ENCODE measurements at regions not wholly inside any gene's neighbourhood (a gene's known extent, or its start where the extent isn't known, plus 50 kb on each side); places are given as distances from the start of the nearest gene placed in this dataset.
A peak's percentile ranks its signal among the peaks of the same experiment; 100 is the strongest.
"Not testable (repeated sequence)": the region's sequence is repeated elsewhere in the genome, so short reads cannot be mapped to it uniquely, and the experiment has no call there.

GRCh38 chr10:77740396-77740795 lies 102.8 kb upstream of the KCNMA1 start:
- not testable (repeated sequence) for ATAC-seq; H3K36me3 Mint-ChIP-seq; DNase-seq (ENCODE audit: low spot score in 2 of 2); H3K4me3 Mint-ChIP-seq; H3K4me1 Mint-ChIP-seq; H3K27ac Mint-ChIP-seq
- peaks cover 11% of the 10 kb centered on the region for H3K9me3 Mint-ChIP-seq

- Mint-ChIP-seq H3K9me3 (peaks cover 11% of the 10 kb centered on the region), H3K4me3 (no peak overlapping the region), H3K27ac (no peak overlapping the region), H3K36me3 (no peaks in the 10 kb centered on the region), H3K4me1 (peaks cover 10% of the 10 kb centered on the region)
- no peak for ATAC-seq
- no peak for DNase-seq (ENCODE audit: low spot score in 2 of 2)
These were observed 101.0 kb upstream of the KCNMA1 start for GRCh38 chr10:77738496-77739158.

GRCh38 chr10:77737608-77738007 lies 100.0 kb upstream of the KCNMA1 start:
- peaks cover 10% of the 10 kb centered on the region for H3K4me1 Mint-ChIP-seq
- DNase-seq (ENCODE audit: low spot score in 2 of 2) (no peak), ATAC-seq (no peak)
- peaks cover 11% of the 10 kb centered on the region for H3K9me3 Mint-ChIP-seq
- no peak overlapping the region for H3K4me3 Mint-ChIP-seq
- H3K36me3 Mint-ChIP-seq, result no peaks in the 10 kb centered on the region
- H3K27ac Mint-ChIP-seq, result no peak overlapping the region

GRCh38 chr10:77735136-77735535 lies 97.5 kb upstream of the KCNMA1 start:
- H3K36me3 Mint-ChIP-seq; H3K4me3 Mint-ChIP-seq; H3K9me3 Mint-ChIP-seq; DNase-seq (ENCODE audit: low spot score in 2 of 2); H3K4me1 Mint-ChIP-seq; H3K27ac Mint-ChIP-seq; ATAC-seq: not testable (repeated sequence)

GRCh38 chr10:77732213-77733003 lies 94.8 kb upstream of the KCNMA1 start:
- Mint-ChIP-seq H3K27ac (no peak overlapping the region), H3K4me1 (no peaks in the 10 kb centered on the region), H3K36me3 (no peaks in the 10 kb centered on the region), H3K4me3 (no peak overlapping the region), H3K9me3 (no peaks in the 10 kb centered on the region)
- DNase-seq (ENCODE audit: low spot score in 2 of 2), result peak in 1 of 2 donors; percentile 15
- ATAC-seq, result no peak

- Mint-ChIP-seq H3K9me3 (peaks cover 3% of the 10 kb centered on the region), H3K27ac (peak overlapping the region; percentile 74), H3K4me3 (no peak overlapping the region), H3K36me3 (no peaks in the 10 kb centered on the region), H3K4me1 (peaks cover 5% of the 10 kb centered on the region)
- DNase-seq (ENCODE audit: low spot score in 2 of 2) (no peak), ATAC-seq (no peak)
These were observed 89.9 kb upstream of the KCNMA1 start for GRCh38 chr10:77727481-77727880.

GRCh38 chr10:77726732-77727131 lies 89.1 kb upstream of the KCNMA1 start:
- H3K4me1 Mint-ChIP-seq, result peaks cover 5% of the 10 kb centered on the region
- H3K9me3 Mint-ChIP-seq, result peaks cover 3% of the 10 kb centered on the region
- DNase-seq (ENCODE audit: low spot score in 2 of 2), result no peak
- H3K4me3 Mint-ChIP-seq, result no peak overlapping the region
- H3K27ac Mint-ChIP-seq, result no peak overlapping the region
- no peak for ATAC-seq
- no peaks in the 10 kb centered on the region for H3K36me3 Mint-ChIP-seq

GRCh38 chr10:77726301-77726700 lies 88.7 kb upstream of the KCNMA1 start:
- Mint-ChIP-seq H3K4me3 (no peak overlapping the region), H3K36me3 (no peaks in the 10 kb centered on the region), H3K4me1 (peaks cover 5% of the 10 kb centered on the region), H3K27ac (no peak overlapping the region), H3K9me3 (peaks cover 3% of the 10 kb centered on the region)
- no peak for ATAC-seq
- no peak for DNase-seq (ENCODE audit: low spot score in 2 of 2)

- ATAC-seq, result no peak
- Mint-ChIP-seq H3K9me3 (peaks cover 3% of the 10 kb centered on the region), H3K36me3 (no peaks in the 10 kb centered on the region), H3K4me3 (no peak overlapping the region), H3K4me1 (peaks cover 5% of the 10 kb centered on the region), H3K27ac (no peak overlapping the region)
- DNase-seq (ENCODE audit: low spot score in 2 of 2), result no peak
These were observed 87.2 kb upstream of the KCNMA1 start for GRCh38 chr10:77724820-77725219.

GRCh38 chr10:77723376-77723775 lies 85.8 kb upstream of the KCNMA1 start:
- H3K4me3 Mint-ChIP-seq, result no peak overlapping the region
- no peaks in the 10 kb centered on the region for H3K36me3 Mint-ChIP-seq
- H3K9me3 Mint-ChIP-seq, result peaks cover 3% of the 10 kb centered on the region
- ATAC-seq, result no peak
- H3K4me1 Mint-ChIP-seq, result peaks cover 12% of the 10 kb centered on the region
- peak in 1 of 2 donors; percentile 10 for DNase-seq (ENCODE audit: low spot score in 2 of 2)
- no peak overlapping the region for H3K27ac Mint-ChIP-seq

- not testable (repeated sequence) for H3K9me3 Mint-ChIP-seq; DNase-seq (ENCODE audit: low spot score in 2 of 2); ATAC-seq; H3K4me3 Mint-ChIP-seq; H3K36me3 Mint-ChIP-seq; H3K27ac Mint-ChIP-seq
- peaks cover 12% of the 10 kb centered on the region for H3K4me1 Mint-ChIP-seq
These were observed 85.3 kb upstream of the KCNMA1 start for GRCh38 chr10:77722956-77723355.

GRCh38 chr10:77721815-77722214 lies 84.2 kb upstream of the KCNMA1 start:
- ATAC-seq (no peak), DNase-seq (ENCODE audit: low spot score in 2 of 2) (no peak)
- H3K36me3 Mint-ChIP-seq, result no peaks in the 10 kb centered on the region
- no peak overlapping the region for H3K4me3 Mint-ChIP-seq
- peaks cover 3% of the 10 kb centered on the region for H3K9me3 Mint-ChIP-seq
- peaks cover 11% of the 10 kb centered on the region for H3K4me1 Mint-ChIP-seq
- no peak overlapping the region for H3K27ac Mint-ChIP-seq

- DNase-seq (ENCODE audit: low spot score in 2 of 2), result no peak
- no peak for ATAC-seq
- Mint-ChIP-seq H3K4me3 (no peak overlapping the region), H3K4me1 (peaks cover 6% of the 10 kb centered on the region), H3K27ac (no peak overlapping the region), H3K36me3 (no peaks in the 10 kb centered on the region), H3K9me3 (no peaks in the 10 kb centered on the region)
These were observed 81.3 kb upstream of the KCNMA1 start for GRCh38 chr10:77718957-77719356.

GRCh38 chr10:77718312-77718711 lies 80.7 kb upstream of the KCNMA1 start:
- H3K4me3 Mint-ChIP-seq; H3K4me1 Mint-ChIP-seq; H3K27ac Mint-ChIP-seq; ATAC-seq; DNase-seq (ENCODE audit: low spot score in 2 of 2); H3K36me3 Mint-ChIP-seq; H3K9me3 Mint-ChIP-seq: not testable (repeated sequence)

GRCh38 chr10:77717336-77717735 lies 79.7 kb upstream of the KCNMA1 start:
- ATAC-seq (peak; percentile 50), DNase-seq (ENCODE audit: low spot score in 2 of 2) (no peak)
- H3K4me3 Mint-ChIP-seq, result no peak overlapping the region
- H3K36me3 Mint-ChIP-seq, result no peaks in the 10 kb centered on the region
- H3K4me1 Mint-ChIP-seq, result peaks cover 6% of the 10 kb centered on the region
- no peaks in the 10 kb centered on the region for H3K9me3 Mint-ChIP-seq
- H3K27ac Mint-ChIP-seq, result no peak overlapping the region
